NCI-H128 (cell line): ENCODE measurements at regions not wholly inside any gene's neighbourhood (a gene's known extent, or its start where the extent isn't known, plus 50 kb on each side); places are given as distances from the start of the nearest gene placed in this dataset.
"Not testable (repeated sequence)": the region's sequence is repeated elsewhere in the genome, so short reads cannot be mapped to it uniquely, and the experiment has no call there.

Experiments used
- DNase-seq: peaks from one replicate; lab custom pipeline; 2025; ENCODE audit not compliant: unreplicated experiment; lab: John Stamatoyannopoulos, UW

DNA sequence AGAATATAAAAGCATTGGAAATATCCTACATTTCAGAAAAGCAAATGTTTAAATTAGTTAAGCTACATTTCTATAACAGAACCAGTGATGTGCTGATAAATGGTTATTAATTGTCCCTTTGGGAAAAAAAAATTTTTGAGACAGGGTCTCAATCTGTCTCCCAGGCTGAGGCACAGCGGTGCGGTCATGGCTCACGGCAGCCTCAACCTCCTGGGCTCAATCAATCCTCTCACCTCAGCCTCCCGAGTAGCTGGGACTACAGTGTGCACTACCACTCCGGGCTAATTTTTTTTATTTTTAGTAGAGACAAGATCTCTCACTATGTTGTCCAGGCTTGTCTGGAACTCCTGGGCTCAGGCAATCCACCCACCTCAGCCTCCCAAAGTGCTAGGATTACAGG lies 194.8 kb upstream of the SALL3 start:
- DNase-seq = no peak

DNA sequence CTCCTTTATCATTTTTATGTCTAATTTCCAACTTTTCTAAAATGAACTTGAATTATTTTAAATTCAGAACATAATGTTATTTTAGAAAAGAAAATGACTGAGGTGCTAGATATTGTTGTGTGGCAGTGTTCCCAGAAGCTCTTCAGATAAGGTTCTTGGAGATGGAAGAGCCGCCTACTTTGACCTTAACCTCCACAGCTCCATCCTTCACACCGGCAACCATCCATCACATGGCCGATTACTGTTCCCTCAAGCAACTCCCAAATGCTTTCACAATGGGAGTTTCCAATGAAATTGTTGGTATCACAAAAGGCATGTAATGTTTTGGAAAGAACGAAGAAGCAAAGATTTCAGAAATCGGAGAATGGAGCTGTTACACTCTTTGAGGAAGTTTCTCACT lies 193.9 kb upstream of the SALL3 start:
- DNase-seq = no peak

DNA sequence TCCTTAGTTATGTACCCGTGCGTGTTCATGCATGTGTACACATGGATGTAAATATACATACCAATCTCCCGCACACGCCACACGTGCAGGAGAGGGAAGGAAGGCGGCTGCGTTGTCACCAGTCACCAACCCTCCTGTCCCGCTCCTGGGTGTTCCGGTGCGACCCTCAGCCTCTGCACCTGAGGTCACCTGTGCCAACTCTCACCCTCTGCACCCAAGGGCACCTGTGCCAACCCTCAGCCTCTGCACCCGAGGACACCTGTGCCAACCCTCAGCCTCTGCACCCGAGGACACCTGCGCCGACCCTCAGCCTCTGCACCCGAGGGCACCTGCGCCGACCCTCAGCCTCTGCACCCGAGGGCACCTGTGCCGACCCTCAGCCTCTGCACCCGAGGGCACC lies 192.8 kb upstream of the SALL3 start:
- DNase-seq = no peak

DNA sequence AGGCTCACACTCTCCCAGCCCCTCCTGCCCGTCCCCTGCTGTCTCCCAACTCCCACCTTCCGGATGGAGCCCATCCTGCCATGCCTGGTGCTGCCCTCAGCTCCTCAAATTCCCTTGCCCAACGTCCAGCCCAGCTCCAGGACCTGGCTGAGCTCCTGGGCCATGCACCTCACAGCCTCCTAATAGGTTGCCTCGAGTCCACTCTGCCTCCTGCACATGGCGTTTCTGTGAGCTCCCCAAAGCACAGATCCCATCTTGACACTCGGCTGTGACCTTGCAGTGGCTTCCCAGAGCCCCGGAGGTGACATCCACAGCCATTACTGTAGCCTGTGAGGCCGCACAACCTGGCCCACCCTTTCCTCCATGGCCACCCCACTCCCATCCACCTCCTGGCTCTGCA lies 191.9 kb upstream of the SALL3 start:
- no peak for DNase-seq

DNA sequence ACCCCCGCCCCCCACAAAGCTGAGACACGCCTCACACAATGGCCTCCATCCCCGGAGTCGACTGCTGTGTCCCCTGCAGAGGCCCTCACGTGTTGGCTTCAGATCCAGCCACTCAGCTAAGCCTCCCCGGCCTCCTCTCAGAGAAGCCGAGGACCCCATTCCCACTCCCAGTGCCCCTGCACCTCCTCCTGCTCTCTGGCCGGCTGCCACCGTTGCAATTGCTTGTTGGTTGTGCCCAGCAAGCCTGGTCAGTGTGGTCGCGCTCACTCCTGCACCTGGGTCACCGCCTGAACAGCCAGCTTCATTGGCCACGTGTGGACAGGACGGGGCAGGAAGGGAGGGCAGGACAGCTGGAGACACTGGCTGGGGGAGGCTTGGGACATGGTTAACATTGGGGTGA lies 191.5 kb upstream of the SALL3 start:
- no peak for DNase-seq

DNA sequence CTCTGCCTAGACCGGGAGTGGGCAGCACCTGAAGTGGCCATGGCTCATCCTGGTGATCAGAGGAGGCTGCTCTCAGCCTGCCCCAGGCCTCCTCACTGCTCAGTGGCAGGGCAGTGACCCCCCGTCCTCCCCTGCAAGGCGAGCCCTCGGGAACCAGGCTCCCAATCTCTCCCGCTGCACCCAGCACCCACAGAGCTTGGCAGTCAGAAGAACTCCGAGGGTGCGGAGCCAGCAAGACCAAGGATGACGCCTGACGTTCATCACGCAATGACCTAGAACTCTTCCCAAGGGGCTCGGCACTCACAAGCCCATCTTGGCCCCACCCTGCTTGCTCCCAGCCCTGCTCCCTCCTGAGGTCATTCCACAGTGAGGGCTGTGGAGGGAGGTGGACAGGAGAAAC lies 189.8 kb upstream of the SALL3 start:
- DNase-seq = no peak

DNA sequence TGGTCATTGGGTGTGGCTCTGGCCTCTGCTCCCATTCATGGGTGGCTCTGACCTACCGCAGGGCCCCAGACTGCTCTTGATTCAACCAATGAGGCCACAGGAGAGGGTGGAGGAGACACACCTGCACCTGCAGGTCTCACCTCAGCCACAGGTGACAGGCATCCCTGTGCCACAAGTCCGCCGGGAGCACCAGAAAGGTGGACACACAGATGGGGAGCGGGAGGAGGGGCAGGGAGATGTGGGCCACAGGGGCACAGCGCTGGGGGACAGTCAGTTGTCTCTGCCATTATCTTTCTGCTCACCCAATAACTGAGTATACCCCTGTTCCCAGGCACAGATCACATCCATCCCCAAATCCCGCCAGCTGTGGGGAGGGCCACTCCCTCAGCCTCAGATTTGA lies 189.1 kb upstream of the SALL3 start:
- no peak for DNase-seq

DNA sequence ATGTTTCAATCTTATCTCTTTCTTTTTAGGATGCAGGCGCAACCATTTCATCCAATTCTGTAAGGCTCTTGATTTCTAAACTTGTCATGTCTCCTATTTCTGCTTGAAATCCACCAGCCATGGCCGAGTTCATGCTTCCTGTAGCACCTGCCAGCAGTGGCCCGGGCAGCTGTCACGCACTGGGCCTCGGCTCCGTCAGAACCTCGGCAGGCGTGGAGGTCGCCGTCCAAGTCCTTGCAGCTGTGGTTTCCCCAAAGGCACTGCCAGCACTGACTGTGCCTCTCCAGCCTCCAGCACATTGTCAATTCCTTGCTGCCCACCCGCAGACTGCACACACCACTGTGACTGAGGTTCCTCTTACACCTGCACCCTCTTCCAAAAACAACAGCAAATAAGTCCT lies 188.7 kb upstream of the SALL3 start:
- DNase-seq = no peak

DNA sequence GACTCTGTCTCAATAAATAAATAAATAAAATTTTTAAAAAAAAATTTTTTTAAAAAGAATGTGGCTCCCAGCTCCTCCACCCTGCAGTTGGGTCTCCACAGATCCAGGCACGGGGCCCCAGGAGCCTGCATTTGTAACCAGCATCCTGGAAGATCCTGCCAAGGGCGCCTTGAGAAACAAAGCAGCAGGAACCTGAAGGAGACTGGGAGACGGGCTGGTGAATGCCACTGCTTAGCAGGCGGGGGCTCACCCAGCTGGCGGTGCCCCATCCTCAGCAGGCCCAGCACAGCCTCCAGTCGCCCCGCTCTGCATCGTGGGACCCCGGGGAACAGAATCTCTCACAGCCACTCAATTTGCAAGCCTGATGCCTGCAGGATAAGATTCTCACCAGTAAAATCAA lies 187.5 kb upstream of the SALL3 start:
- no peak for DNase-seq

DNA sequence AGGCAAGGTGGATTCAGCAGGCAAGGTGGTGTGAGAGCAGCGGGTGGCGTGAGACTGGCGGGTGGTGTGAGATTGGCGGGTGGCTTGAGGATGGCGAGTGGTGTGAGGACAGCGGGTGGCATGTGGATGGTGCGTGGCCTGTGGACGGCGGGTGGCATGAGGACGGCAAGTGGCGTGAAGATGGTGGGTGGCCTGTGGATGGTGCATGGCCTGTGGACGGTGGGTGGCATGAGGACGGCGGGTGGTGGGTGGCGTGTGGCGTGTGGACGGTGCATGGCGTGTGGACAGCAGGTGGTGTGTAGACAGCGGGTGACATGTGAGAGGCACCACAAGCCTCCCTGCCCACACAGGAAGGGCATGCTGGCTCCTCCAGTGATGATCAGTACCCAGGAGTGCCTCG lies 186.9 kb upstream of the SALL3 start:
- no peak for DNase-seq

DNA sequence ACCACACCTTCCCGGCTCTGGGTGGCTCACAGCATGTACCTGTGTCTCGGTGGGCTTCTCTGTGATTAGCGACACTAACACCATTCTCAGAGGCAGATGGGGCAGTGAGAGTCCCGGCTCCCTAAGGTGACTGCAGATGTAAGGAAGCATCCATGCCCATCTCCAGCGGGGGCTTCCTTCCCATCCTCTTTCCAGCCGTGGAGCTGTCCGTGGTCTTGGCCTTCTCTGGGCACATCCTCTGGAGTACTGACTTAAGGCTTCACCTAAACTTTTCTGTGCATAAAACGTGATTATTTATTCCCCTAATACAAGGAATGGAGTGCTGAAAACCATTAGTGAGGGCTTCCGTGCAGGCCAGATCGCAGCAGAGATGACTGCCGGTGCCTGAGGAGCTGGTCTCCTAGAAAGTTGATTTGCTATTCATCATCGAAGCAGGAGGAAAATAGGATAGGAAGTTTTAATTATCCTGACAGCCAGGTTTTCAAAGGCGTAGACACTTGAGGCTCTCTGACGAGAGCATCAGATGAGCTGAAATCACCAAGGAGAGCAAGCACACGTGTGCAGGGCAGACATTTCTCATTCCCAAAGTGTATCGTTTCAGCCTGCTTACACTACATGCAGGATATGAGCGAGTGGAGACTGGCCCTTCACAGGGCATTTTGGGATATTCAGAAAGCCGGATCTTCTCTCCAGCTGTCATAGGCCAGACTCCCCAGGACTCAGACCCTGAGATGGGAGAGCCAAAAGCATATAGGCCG lies 186.1 kb upstream of the SALL3 start:
- no peak for DNase-seq

DNA sequence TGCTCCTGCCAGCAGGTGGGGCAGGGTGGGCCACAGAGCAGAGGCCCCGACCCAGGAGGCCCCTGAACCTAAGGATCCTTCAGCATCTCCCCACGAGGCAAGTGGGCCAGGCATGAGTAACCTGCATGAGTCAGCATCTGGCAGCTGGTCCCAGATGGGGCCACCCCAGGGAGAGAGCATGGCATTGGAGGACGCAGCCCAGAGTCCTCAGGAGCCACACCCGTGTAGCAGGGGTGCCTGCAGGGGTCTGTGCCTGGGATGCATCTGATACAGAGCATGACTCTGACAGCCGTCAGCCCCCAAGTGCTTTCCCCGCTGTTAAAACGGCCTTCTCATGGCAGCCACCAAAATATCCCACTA lies 185.6 kb upstream of the SALL3 start:
- DNase-seq = no peak

DNA sequence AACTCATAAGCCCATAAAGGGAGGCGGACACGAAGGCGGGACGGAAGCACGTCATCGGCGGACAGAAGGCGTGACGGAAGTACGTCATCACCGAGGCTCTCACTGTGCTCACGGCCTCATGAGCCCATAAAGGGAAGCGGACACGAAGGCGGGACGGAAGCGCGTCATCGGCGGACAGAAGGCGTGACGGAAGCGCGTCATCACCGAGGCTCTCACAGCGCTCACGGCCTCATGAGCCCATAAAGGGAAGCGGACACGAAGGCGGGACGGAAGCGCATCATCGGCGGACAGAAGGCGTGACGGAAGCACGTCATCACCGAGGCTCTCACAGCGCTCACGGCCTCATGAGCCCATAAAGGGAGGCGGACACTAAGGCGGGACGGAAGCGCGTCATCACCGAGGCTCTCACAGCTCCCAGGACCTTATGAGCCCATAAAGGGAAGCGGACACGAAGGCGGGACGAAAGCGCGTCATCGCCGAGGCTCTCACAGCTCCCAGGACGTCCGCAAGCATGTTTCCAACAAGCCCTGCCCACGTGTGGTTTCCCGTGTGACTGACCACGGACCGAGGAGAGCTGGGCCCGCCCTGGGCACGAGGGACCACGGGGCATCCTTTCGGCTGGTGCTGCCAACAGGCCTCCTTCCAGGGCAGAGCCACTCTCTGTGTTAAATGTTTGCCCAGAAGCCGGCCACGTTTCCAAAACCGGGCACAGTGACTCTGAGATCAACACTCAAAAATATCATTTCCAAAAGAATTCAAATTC lies 182.7 kb upstream of the SALL3 start:
- DNase-seq = no peak

DNA sequence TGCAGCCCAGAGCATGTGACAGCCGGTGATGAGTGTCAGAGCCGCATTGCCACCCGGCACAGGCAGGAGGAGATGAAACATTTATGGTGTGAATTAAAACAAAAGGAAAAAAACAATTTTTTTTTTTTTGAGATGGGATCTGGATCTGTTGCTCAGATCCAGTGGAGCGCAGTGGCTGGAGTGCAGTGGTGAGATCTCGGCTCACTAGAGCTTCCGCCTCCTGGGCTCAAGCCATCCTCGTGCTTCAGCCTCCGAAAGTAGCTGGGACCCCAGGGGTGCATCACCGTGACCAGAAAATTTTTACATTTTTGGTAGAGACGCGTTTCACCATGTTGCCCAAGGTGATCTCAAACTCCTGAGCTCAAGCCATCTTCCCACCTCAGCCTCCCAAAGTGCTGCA lies 182.1 kb upstream of the SALL3 start:
- no peak for DNase-seq

DNA sequence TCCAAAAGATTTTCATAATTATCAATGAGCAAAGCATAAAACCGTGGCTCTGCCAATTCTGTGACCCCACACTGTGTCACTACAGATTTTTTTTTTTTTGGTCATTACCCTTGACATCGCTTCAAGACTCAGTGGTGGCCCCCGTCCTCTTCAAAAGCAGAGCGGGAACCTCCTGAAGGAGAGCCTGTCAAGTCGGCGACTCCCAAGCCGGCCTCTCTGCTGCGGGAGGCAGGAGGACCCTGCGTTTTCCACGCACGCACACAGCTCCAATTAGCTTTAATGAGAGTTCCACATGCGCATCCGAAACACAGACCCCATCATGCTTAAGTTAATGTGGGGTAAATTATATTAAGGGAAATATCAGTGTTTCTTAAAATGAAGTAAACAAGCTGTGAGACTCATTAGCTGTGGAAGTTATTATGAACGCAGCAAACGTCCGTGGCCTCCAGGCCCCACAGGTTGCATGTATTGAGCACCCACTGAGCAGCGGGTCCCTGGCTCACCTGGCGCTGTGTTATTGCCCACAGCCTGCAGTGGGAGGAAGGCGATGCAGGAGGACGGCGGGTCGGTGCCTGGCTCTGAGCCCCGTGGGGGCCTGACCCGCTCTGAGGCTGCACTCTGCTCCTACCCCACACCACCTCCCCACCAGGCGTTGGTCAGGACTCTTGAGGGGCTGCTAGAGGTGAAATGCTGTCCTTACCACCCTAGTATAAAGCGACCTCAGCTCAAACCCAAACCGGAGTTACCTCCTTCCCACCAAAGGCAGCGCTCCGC lies 181.0 kb upstream of the SALL3 start:
- no peak for DNase-seq

DNA sequence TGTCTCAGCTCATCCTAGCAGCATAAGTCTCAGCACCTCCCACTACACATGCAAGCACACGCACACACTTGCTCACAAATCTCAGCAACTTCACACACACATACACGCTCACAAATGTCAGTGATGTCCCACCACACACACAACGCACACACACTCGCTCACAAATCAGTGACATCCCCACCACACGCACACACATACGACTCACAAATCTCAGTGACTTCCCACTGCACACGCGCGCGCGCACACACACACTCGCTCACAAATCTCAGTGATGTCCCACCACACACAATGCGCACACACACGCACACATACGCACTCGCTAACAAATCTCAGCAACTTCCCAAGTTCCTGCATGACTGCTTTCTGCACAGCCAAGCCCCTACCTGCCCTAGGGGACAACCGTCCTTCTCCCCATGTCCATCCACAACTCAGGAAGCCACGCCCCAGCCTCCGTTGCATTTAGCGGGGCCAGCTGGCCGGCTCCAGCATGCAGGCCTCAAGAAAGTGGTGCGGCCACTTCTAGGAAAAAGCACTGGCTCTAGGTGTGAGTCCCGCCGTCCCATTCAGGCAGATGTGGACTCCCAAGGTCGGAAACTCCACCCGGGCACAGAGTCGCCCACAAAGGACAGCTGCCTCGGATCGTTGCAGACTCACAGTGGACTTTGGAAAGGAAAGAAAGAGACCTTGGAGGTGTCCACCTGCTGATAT lies 180.1 kb upstream of the SALL3 start:
- DNase-seq = no peak

DNA sequence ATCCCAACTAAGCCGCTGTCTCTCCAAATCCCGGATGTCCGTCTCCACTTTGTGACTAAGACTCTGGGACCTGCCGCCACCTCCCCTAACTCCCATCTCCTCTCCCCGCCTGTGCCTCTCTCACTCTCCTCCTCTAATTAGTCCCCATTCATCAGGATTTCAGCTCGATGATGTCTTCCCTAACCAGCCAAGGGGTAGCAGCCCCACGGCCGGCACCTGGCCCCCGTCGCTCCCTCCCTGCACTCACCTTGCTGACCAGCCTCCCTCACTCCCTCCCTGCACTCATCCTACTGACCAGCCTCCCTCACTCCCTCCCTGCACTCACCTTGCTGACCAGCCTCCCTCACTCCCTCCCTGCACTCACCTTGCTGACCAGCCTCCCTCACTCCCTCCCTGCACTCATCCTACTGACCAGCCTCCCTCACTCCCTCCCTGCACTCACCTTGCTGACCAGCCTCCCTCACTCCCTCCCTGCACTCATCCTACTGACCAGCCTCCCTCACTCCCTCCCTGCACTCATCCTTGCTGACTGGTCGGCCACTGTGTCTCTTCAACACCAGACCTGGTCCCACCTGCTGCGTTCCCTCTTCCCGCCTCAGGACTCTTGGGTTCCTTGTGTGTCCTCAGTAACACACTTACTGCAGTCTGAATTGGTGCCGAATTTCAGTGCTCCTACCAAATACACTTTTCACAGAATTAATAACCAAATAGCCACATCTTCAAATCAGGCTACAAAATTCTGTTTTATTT lies 179.3 kb upstream of the SALL3 start:
- DNase-seq = not testable (repeated sequence)

DNA sequence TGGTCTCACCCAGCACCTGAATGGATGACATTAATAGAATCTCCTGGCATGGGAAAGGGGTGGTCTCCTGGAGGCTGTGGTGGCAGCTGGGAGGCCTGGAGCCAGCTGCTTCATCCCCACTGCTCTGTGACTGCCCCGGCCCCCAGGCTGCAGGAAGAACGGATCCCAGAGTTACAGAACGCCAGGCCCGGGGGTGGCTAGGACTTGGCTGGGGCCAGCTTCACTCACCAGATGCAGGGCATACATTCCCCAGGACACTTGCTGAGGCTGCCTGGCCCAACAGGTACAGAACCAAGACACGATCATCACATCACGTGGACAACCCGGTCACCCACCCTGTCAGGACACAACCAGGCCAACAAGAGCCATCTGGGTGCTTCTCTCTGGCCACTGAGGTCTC lies 178.6 kb upstream of the SALL3 start:
- no peak for DNase-seq

DNA sequence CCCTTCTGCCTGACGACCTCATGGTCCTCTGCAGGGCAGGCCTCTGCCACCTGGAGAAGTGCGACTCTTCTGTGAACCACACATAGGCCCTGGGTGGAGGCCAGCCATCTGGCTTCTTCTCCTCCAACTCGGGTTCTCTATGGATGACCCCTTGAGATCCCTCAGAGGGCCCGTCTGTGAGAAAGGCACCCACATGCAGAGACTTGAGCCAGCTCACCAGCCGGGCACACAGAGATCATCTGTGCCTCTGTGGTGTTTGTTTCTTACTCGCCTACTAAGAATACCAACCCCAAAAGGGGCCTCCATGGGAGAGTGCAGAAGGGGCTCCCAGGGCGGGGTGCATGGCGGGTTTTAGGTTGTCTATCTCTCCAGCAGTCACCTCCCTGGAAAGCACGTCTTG lies 176.5 kb upstream of the SALL3 start:
- DNase-seq = no peak

DNA sequence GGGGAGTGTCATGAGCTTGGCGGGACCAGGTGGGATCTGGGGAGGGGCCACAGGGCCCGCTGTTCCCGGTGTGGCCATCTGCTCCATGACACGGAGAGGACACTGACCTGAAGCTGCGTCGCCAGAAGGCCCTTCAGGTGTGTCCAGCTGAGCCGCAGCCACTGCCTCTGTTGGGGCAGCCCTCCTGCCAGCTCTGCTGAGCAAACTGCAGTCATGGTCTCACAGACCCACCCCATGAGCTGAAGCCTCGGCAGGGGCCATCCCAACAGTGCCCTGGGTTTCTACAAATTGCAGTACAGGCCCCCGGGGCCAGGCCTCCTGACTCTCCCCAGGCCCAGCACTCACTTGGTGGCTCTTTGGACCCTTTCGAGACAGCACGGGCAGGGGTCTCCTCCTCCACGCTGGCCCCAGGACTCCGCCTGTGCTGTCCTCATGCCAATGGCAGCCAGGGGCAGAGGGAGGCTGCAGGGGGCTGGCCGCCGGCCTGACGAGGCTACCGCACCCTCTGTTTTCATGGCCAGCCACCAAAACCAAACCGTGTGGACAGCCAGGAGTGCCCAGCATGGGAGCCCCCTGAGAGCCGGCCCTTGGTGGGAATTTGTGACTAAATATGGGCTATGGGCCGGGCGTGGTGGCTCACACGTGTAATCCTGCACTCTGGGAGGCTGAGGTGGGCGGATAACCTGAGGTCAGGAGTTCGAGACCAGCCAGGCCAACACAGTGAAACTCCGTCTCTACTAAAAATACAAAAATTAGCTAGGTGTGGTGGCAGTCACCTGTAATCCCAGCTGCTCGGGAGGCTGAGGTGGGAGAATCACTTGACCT lies 175.2 kb upstream of the SALL3 start:
- no peak for DNase-seq
